K562 (cell line): ENCODE measurements at regions not wholly inside any gene's neighbourhood (a gene's known extent, or its start where the extent isn't known, plus 50 kb on each side); places are given as distances from the start of the nearest gene placed in this dataset.
A peak's percentile ranks its signal among the peaks of the same experiment; 100 is the strongest.

ENCODE experiments used
- ATAC-seq: fragments of 200-7000 bp; cut with Tn5 transposase; 3 replicates; pipeline ENCODE4 v1.9.1; 2020; ENCODE audit warnings: moderate library complexity
- BruUV-seq: library from RNA; stranded (reverse); fragments of 400-500 nt; replicated peaks from 2 replicates; lab custom pipeline; 2021; lab: Mats Ljungman, UMichigan
- CTCF ChIA-PET: fragments of 300-600 bp; formaldehyde crosslinking; extraction: SDS; loops from one replicate; lab custom pipeline; 2021; ENCODE audit warnings: low intra/inter-chr PET ratio; lab: Yijun Ruan, JAX
- POLR2A ChIA-PET: fragments of 300-600, 350-650 bp; sonication (Branson Sonifier 250); formaldehyde crosslinking; extraction: SDS; loops from one replicate; lab custom pipeline; 2021; ENCODE audit warnings: antibody characterized with exemption, inconsistent platforms; lab: Yijun Ruan, JAX
- DNase-seq, 4 experiments: peaks; one replicate each; pipeline versions ENCODE4 v3.0.0 to v3.0.0-alpha.2; 2011 to 2018; ENCODE audit warnings: low spot score in 3 of 4, mixed read lengths in 3 of 4; ENCODE audit errors: extremely low read depth in 1 of 4
- FAIRE-seq: peaks from 2 replicates; lab custom pipeline; 2011; peaks lifted over from hg19 to GRCh38; lab: Jason Lieb, UNC
- H2AFZ ChIP-seq: 2 replicates; pipeline ENCODE4 v1.6.0; 2011; ENCODE audit warnings: low read depth, low read length, control low read depth, inconsistent platforms
- H3K27ac ChIP-seq: fragments of 200-600 bp; 3 replicates; pipeline ENCODE4 v1.8.0; 2011; ENCODE audit warnings: low read depth, mild to moderate bottlenecking, control low read depth, inconsistent platforms, low read length, moderate library complexity, mixed read lengths; ENCODE audit errors: extremely low read depth
- H3K27me3 ChIP-seq, 2 experiments: fragments of 300-600 bp in 1 of 2; 2 replicates in 1 of 2; 3 replicates in 1 of 2; pipeline versions ENCODE4 v1.6.0 to v1.8.0; 2011; ENCODE audit warnings: inconsistent platforms in 2 of 2, low read length in 2 of 2, mild to moderate bottlenecking in 1 of 2, mixed read lengths in 1 of 2, moderate library complexity in 1 of 2; ENCODE audit not compliant: control insufficient read depth in 2 of 2, insufficient read depth in 2 of 2
- H3K36me3 ChIP-seq: fragments of 300-600 bp; 3 replicates; pipeline ENCODE4 v1.8.0; 2011; ENCODE audit warnings: mild to moderate bottlenecking, low read length, inconsistent platforms; ENCODE audit not compliant: control insufficient read depth, insufficient read depth
- H3K4me1 ChIP-seq, 2 experiments: fragments of 200-600 bp in 1 of 2; replicated peaks in 1 of 2; 2 replicates in 1 of 2; 3 replicates in 1 of 2; pipeline versions ENCODE4 v1.5.1 to v1.8.0; 2011; ENCODE audit warnings: inconsistent platforms in 2 of 2, low read length in 2 of 2, mild to moderate bottlenecking in 1 of 2, mixed read lengths in 1 of 2, moderate library complexity in 1 of 2; ENCODE audit not compliant: control insufficient read depth in 2 of 2, insufficient read depth in 2 of 2
- H3K4me2 ChIP-seq: 2 replicates; pipeline ENCODE4 v1.6.1; 2011; ENCODE audit warnings: low read length, control low read depth, inconsistent platforms, mixed read lengths; ENCODE audit not compliant: insufficient read depth
- H3K4me3 ChIP-seq: fragments of 200-600 bp; sonication (generic), shearing (Covaris generic); 2 replicates; pipeline ENCODE4 v1.5.1; 2016; ENCODE audit warnings: control low read depth, inconsistent platforms
- H3K79me2 ChIP-seq: fragments of 200-600 bp; 3 replicates; pipeline ENCODE4 v1.8.0; 2011; ENCODE audit warnings: low read length, inconsistent platforms; ENCODE audit not compliant: control insufficient read depth, insufficient read depth
- H3K9ac ChIP-seq, 2 experiments: 2 replicates each; pipeline versions ENCODE4 v1.6.0 to v1.6.1; 2011; ENCODE audit warnings: low read depth in 2 of 2, low read length in 2 of 2, control low read depth in 1 of 2, inconsistent platforms in 1 of 2, mild to moderate bottlenecking in 1 of 2, mixed read lengths in 1 of 2; ENCODE audit not compliant: insufficient read depth in 1 of 2
- H3K9me1 ChIP-seq: one replicate; pipeline ENCODE4 v1.6.0; 2011; ENCODE audit warnings: inconsistent platforms, mild to moderate bottlenecking, low read length, moderate library complexity; ENCODE audit not compliant: control insufficient read depth, insufficient read depth
- H3K9me3 ChIP-seq: replicated peaks from 2 replicates; pipeline ENCODE4 v1.5.1; 2011; ENCODE audit warnings: low read depth, low read length, inconsistent platforms; ENCODE audit not compliant: control insufficient read depth, insufficient read depth
- H4K20me1 ChIP-seq: replicated peaks from 2 replicates; pipeline ENCODE4 v1.6.1; 2011; ENCODE audit warnings: low read length, inconsistent platforms, mixed read lengths; ENCODE audit not compliant: control insufficient read depth, insufficient read depth
- CCAR2 ChIP-seq: fragments of 200-400 bp; formaldehyde crosslinking; IDR thresholded peaks from 2 replicates; pipeline ENCODE4 v1.6.1; 2017; ENCODE audit warnings: mild to moderate bottlenecking, low read depth, low read length
- ELK3 ChIP-seq: fragments of 450-650 bp; formaldehyde crosslinking; IDR thresholded peaks from 2 replicates; pipeline ENCODE4 v1.4.0; 2020; ENCODE audit warnings: mild to moderate bottlenecking
- FOXA3 ChIP-seq, 2 experiments: fragments of 450-650 bp in 1 of 2; sonication (generic) in 1 of 2; formaldehyde crosslinking; IDR thresholded peaks in 1 of 2; conservative IDR thresholded peaks in 1 of 2; 2 replicates each; pipeline versions ENCODE4 v1.4.0 to v1.8.0; 2020 to 2022; ENCODE audit warnings: mild to moderate bottlenecking in 2 of 2, missing genetic modification reagents in 1 of 2
- HCFC1 ChIP-seq: IDR thresholded peaks from 2 replicates; pipeline ENCODE4 v1.6.1; 2012; ENCODE audit warnings: low read depth, low read length, improper control_type of control experiment
- HLTF ChIP-seq: fragments of 450-650 bp; IDR thresholded peaks from 2 replicates; pipeline ENCODE4 v1.6.1; 2016
- MAFF ChIP-seq: IDR thresholded peaks from 2 replicates; pipeline ENCODE4 v1.6.1; 2012; ENCODE audit warnings: low read length, improper control_type of control experiment
- MIER1 ChIP-seq: fragments of 450-650 bp; IDR thresholded peaks from 2 replicates; pipeline ENCODE4 v1.6.1; 2016; ENCODE audit warnings: antibody characterized with exemption, mild to moderate bottlenecking, low read depth
- TAF9B ChIP-seq: fragments of 450-650 bp; IDR thresholded peaks from 2 replicates; pipeline ENCODE4 v1.6.1; 2018; ENCODE audit warnings: mild to moderate bottlenecking; ENCODE audit not compliant: partially characterized antibody
- ZBTB1 ChIP-seq: sonication (generic); formaldehyde crosslinking; IDR thresholded peaks from 2 replicates; pipeline ENCODE4 v1.8.1; 2023; ENCODE audit warnings: missing genetic modification reagents, low read depth, mild to moderate bottlenecking, borderline replicate concordance
- ZNF431 ChIP-seq: sonication (generic); formaldehyde crosslinking; IDR thresholded peaks from 2 replicates; pipeline ENCODE4 v1.8.0; 2022; ENCODE audit warnings: mild to moderate bottlenecking, missing genetic modification reagents
- ZNF609 ChIP-seq: sonication (generic); formaldehyde crosslinking; IDR thresholded peaks from 2 replicates; pipeline ENCODE4 v1.8.1; 2023; ENCODE audit warnings: missing genetic modification reagents, mild to moderate bottlenecking, borderline replicate concordance
- ZNF740 ChIP-seq, 3 experiments: fragments of 200-800 bp in 1 of 3; sonication (Bioruptor generic) in 1 of 3; sonication (generic) in 1 of 3; formaldehyde crosslinking in 1 of 3; IDR thresholded peaks; 2 replicates each; pipeline versions ENCODE4 v1.6.1 to v1.8.0; 2016 to 2022; ENCODE audit warnings: mild to moderate bottlenecking in 2 of 3, missing compliant biosample characterization in 2 of 3, missing genetic modification characterization in 2 of 3, missing genetic modification reagents in 1 of 3
- WGBS: fragments of 100-300 bp; shearing (Covaris generic); methylation state at CpG from one replicate; pipeline ENCODE4 v1.1.6; 2016; ENCODE audit warnings: low coverage, mixed read lengths; ENCODE audit not compliant: insufficient coverage; ENCODE audit errors: missing lambda C conversion rate; 5-methylcytosine and 5-hydroxymethylcytosine counted together
- in situ Hi-C: fragments of 300-500 bp; cut with MboI; formaldehyde crosslinking; loops from 4 replicates; pipeline ENCODE4 v1.15.0; 2018; ENCODE audit warnings: inconsistent platforms, mixed read lengths
- intact Hi-C: fragments of 100-400 bp; cut with micrococcal nuclease; formaldehyde crosslinking; loops from 2 replicates; pipeline ENCODE4 v1.14.2; 2022

- 0 out of 2 replicates have a peak, but pooled peaks have one; percentile 2 for TF ChIP-seq MAFF
- TF ChIP-seq ELK3 (CRISPR knock-in tag) = no peak
- no peak for TF ChIP-seq HCFC1
- no peak for TF ChIP-seq TAF9B
- no peak for TF ChIP-seq CCAR2
- no peak for TF ChIP-seq ZNF740 (CRISPR knock-in tag; IDR thresholded peaks at IDR 0.05)
- TF ChIP-seq ZNF740 (tag; IDR thresholded peaks at IDR 0.05) = no peak
These were observed 130.4 kb downstream of the IRS1 start (continued) for GRCh38 chr2:226669249-226669648.

GRCh38 chr2:226667736-226668135, 131.9 kb downstream of the IRS1 start:
- Histone ChIP-seq H3K27ac (no peak overlapping the region), H2AFZ (no peak overlapping the region), H3K9me1 (no peaks in the 10 kb centered on the region), H3K9me3 (no peaks in the 10 kb centered on the region), H3K36me3 (no peaks in the 10 kb centered on the region), H3K9ac (no peak overlapping the region), H3K4me3 (no peak overlapping the region), H4K20me1 (no peaks in the 10 kb centered on the region), H3K79me2 (no peaks in the 10 kb centered on the region), H3K4me1 (no peaks in the 10 kb centered on the region; a peak in 1 of 5 replicates), H3K27me3 (no peaks in the 10 kb centered on the region), H3K4me2 (no peak overlapping the region)
- ChIA-PET POLR2A (no interaction called here), CTCF (no interaction called here)
- FAIRE-seq (no peak), DNase-seq (no peak), ATAC-seq (no peak)
- in situ Hi-C loops (no loop called here), intact Hi-C loops (no loop called here)
- 5% methylated on average over 4 of the region's 5 CpGs for WGBS
- no TSS peak for BruUV-seq
- TF ChIP-seq ZNF431 (CRISPR knock-in tag) = no peak
- TF ChIP-seq ZNF609 = no peak
- no peak for TF ChIP-seq MIER1
- no peak for TF ChIP-seq HLTF
- no peak for TF ChIP-seq ZBTB1
- no peak for TF ChIP-seq FOXA3 (CRISPR knock-in tag; conservative IDR thresholded peaks at IDR 0.05 in 1 of 2, IDR thresholded peaks at IDR 0.05 in 1 of 2)
